ENCODE measurements at regions not wholly inside any gene's neighbourhood (a gene's known extent, or its start where the extent isn't known, plus 50 kb on each side); places are given as distances from the start of the nearest gene placed in this dataset.

DNA sequence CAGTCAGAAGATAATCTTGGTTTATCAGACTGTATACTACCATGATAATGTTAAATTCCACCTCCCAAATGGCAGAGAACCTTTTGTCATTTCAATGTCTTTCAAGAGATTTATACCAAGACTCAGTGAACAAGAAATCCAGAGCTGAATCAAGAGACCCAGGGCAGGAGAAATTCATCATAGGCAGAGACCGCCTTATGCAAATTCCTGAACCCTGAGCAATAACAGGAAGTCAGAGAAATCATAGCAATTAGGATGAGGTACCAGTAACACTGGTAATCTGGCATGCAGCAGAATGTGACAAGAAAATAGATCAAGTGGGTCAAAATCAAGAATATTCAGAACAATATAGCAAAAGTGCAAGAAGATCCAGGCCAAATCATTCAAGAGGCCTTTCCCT, 412.4 kb upstream of the LRATD1 start:
- dilution Hi-C loops (cut with MboI; ENCODE audit: extremely low pct_ligation_motif_present, low sequenced_read_pairs), result no loop called here
- FAIRE-seq (peak; percentile 71), DNase-seq (ENCODE audit: low read depth, low spot score) (no peak)
- H3K9me3 ChIP-seq (ENCODE audit: control insufficient read depth, low read depth, low read length), result no peaks in the 10 kb centered on the region
- H3K36me3 ChIP-seq (ENCODE audit: control insufficient read depth in 2 of 2, extremely low read depth in 1 of 2, insufficient read depth in 2 of 2, low read length in 2 of 2), result no peaks in the 10 kb centered on the region
- TF ChIP-seq EZH2 (IDR thresholded peaks at IDR 0.05; ENCODE audit: low read length), result no peak
- TF ChIP-seq, protein P1, sequence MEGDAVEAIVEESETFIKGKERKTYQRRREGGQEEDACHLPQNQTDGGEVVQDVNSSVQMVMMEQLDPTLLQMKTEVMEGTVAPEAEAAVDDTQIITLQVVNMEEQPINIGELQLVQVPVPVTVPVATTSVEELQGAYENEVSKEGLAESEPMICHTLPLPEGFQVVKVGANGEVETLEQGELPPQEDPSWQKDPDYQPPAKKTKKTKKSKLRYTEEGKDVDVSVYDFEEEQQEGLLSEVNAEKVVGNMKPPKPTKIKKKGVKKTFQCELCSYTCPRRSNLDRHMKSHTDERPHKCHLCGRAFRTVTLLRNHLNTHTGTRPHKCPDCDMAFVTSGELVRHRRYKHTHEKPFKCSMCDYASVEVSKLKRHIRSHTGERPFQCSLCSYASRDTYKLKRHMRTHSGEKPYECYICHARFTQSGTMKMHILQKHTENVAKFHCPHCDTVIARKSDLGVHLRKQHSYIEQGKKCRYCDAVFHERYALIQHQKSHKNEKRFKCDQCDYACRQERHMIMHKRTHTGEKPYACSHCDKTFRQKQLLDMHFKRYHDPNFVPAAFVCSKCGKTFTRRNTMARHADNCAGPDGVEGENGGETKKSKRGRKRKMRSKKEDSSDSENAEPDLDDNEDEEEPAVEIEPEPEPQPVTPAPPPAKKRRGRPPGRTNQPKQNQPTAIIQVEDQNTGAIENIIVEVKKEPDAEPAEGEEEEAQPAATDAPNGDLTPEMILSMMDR (optimal IDR thresholded peaks at IDR 0.05 in 1 of 3, IDR thresholded peaks at IDR 0.05 in 1 of 3, conservative IDR thresholded peaks at IDR 0.05 in 1 of 3; ENCODE audit: extremely low read depth in 1 of 3, insufficient read depth in 2 of 3, low read length in 3 of 3), result no peak
- H3K4me1 ChIP-seq (ENCODE audit: control insufficient read depth, extremely low read depth, insufficient read depth, low read length), result peaks cover 18% of the 10 kb centered on the region
- H3K27me3 ChIP-seq (ENCODE audit: control insufficient read depth, extremely low read depth, insufficient read depth, low read length), result no peaks in the 10 kb centered on the region
- H3K4me2 ChIP-seq (ENCODE audit: control insufficient read depth, extremely low read depth, insufficient read depth, low read depth, low read length), result peak overlapping the region; percentile 33
- no peaks in the 10 kb centered on the region for H3K9me1 ChIP-seq (ENCODE audit: control insufficient read depth, extremely low read depth, insufficient read depth, low read length)
- no peaks in the 10 kb centered on the region for H4K20me1 ChIP-seq (ENCODE audit: control insufficient read depth, extremely low read depth, insufficient read depth, low read length)
- no peak overlapping the region for H3K4me3 ChIP-seq (ENCODE audit: control insufficient read depth in 2 of 3, extremely low read depth in 1 of 3, insufficient read depth in 2 of 3, low read depth in 1 of 3, low read length in 3 of 3)
- peak overlapping the region; percentile 74 for H2AFZ ChIP-seq (ENCODE audit: control insufficient read depth, low read length)
- H3K9ac ChIP-seq (ENCODE audit: control insufficient read depth, extremely low read depth, insufficient read depth, low read length), result no peak overlapping the region
- no peak overlapping the region for H3K27ac ChIP-seq (ENCODE audit: control insufficient read depth, insufficient read depth, low read length)
- H3K79me2 ChIP-seq (ENCODE audit: control insufficient read depth, insufficient read depth, low read length), result no peaks in the 10 kb centered on the region

DNA sequence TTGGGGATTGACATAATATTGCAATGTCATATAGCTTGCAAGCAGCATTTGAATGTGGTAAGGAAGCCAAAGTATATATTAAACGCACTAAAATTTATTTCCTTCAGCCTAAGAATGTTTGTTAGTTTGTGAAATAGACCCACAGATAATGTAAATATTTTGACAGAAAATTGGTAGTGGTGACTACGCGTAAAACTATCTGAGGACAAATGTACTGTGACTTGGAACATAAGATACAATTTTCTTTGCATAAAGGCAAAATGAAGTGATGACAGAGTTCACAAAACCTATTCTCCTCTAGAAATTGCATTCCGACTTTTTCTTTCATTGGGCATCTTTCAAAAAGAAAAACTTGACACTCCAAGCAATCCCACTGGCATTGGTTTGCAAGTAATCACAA, 411.1 kb upstream of the LRATD1 start:
- Histone ChIP-seq H2AFZ (ENCODE audit: control insufficient read depth, low read length) (no peak overlapping the region), H3K36me3 (ENCODE audit: control insufficient read depth in 2 of 2, extremely low read depth in 1 of 2, insufficient read depth in 2 of 2, low read length in 2 of 2) (no peaks in the 10 kb centered on the region), H4K20me1 (ENCODE audit: control insufficient read depth, extremely low read depth, insufficient read depth, low read length) (no peaks in the 10 kb centered on the region), H3K9me3 (ENCODE audit: control insufficient read depth, low read depth, low read length) (no peaks in the 10 kb centered on the region), H3K27ac (ENCODE audit: control insufficient read depth, insufficient read depth, low read length) (no peak overlapping the region), H3K27me3 (ENCODE audit: control insufficient read depth, extremely low read depth, insufficient read depth, low read length) (no peaks in the 10 kb centered on the region), H3K4me3 (ENCODE audit: control insufficient read depth in 2 of 3, extremely low read depth in 1 of 3, insufficient read depth in 2 of 3, low read depth in 1 of 3, low read length in 3 of 3) (no peak overlapping the region), H3K79me2 (ENCODE audit: control insufficient read depth, insufficient read depth, low read length) (no peaks in the 10 kb centered on the region), H3K9me1 (ENCODE audit: control insufficient read depth, extremely low read depth, insufficient read depth, low read length) (no peaks in the 10 kb centered on the region), H3K9ac (ENCODE audit: control insufficient read depth, extremely low read depth, insufficient read depth, low read length) (no peak overlapping the region), H3K4me2 (ENCODE audit: control insufficient read depth, extremely low read depth, insufficient read depth, low read depth, low read length) (no peak overlapping the region), H3K4me1 (ENCODE audit: control insufficient read depth, extremely low read depth, insufficient read depth, low read length) (peaks cover 18% of the 10 kb centered on the region)
- no peak for DNase-seq (ENCODE audit: low read depth, low spot score)
- FAIRE-seq, result no peak
- no peak for TF ChIP-seq EZH2 (IDR thresholded peaks at IDR 0.05; ENCODE audit: low read length)
- TF ChIP-seq, protein P1 (optimal IDR thresholded peaks at IDR 0.05 in 1 of 3, IDR thresholded peaks at IDR 0.05 in 1 of 3, conservative IDR thresholded peaks at IDR 0.05 in 1 of 3; ENCODE audit: extremely low read depth in 1 of 3, insufficient read depth in 2 of 3, low read length in 3 of 3), result no peak
- dilution Hi-C loops (cut with MboI; ENCODE audit: extremely low pct_ligation_motif_present, low sequenced_read_pairs), result no loop called here
